ENCODE measurements at regions not wholly inside any gene's neighbourhood (a gene's known extent, or its start where the extent isn't known, plus 50 kb on each side); places are given as distances from the start of the nearest gene placed in this dataset.

DNA sequence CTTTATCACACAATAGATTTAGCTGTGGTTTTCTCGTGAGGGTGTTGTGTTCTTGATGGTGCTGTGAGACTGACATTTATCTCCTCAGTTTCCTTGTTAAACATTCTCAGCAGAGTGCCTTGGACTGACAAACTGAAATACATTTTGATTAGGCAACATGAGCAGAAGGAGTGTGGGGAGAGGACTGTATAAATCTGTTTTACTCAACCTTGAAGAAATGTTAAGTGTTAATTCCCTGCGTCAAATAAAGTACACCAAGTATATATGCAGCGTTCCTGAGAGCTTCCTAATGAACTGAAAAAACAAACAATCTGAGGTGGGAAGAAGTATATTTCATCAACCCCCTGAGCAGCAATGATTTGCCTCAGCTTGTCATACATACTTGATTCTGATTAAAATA, 540.3 kb upstream of the B3GALT2 start:
- DNase-seq (ENCODE audit: low read depth) = no peak

DNA sequence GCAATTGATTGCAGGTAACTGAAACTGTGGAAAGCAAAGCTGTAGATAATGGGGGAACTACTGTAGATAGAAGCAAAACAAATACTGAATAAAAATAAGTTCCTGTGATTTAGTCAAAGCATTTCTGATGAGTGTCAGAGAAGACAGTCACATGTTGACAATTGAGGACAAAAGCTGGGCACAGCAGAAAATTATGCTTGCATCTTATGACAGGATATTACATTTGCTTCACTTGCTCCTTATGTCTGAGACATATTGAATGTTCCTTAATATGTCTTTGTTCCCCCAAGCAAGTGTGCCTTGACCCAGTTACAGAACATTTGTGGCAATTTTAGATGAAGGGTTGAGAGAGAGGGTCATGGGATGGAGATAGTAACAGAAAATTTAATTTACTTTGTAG, 526.0 kb upstream of the B3GALT2 start:
- DNase-seq (ENCODE audit: low read depth) = no peak

DNA sequence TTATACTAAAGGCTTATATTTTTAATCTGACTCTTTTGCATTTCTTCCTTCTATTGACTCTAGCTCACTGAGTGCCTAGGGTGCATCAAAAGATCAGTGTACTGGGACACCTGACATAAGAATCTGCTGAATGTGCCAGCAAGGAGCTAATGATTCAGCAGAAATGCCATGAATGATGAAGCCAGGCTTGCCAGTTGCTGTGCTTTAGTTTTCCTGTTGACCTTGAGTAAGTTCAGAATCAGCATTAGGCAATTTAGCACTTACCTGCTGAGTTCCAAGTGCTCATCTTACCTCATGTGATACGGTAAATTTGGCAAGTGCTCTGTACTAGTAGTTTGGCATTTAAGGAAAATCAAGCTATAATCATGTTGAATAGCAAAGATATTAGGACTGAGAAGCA, 523.2 kb upstream of the B3GALT2 start:
- no peak for DNase-seq (ENCODE audit: low read depth)

DNA sequence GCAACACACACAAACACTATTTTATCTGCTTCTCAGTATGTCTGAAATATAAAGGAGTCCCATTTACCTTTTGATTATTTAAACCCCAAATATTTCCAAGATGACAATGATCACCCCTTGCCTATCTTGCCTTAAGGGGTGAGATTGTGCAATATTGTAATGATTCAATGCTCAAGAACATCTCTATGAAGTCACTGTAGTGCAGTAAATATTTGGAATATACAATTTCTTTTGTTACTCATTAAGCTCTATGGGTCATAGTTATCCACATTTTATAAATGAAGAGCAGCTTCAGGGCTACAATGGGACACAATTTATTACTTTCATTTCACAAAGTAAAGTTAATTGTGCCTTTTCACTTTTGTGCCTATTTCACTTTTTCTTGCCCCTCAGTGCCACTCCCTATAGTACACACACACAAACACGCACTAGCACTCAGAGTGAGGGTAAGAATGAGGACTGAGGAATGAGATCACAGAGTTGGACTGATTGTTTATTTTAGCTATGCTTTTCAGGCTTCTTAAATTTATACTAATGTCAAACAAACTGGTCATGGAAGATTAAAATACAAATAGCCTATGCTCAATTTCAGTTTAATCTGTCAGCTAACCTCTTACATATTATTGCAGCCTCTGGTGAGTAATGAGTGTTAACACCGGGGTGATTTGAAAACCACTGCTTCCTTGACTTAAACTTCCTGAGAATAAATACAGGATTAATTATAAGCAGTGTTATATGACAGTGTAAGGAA, 521.0 kb upstream of the B3GALT2 start:
- DNase-seq (ENCODE audit: low read depth) = no peak

DNA sequence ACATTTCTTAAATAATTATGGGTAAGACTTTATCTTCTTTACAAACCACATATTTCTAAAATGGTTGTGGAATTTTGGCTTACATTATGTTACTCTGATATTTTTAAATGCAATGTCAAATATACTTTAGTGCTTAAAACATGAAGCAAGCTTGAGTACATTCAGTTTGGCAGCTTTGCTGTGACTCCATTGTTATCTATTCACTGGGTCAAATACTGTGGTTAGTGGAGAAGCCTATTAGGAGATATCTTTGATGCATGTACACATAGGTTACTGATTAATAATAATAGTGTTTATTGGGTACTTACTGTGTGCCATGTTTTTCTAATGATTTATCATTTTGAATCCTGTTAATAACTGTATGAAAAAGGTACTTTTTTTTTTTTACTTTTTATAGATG, 520.4 kb upstream of the B3GALT2 start:
- DNase-seq (ENCODE audit: low read depth) = no peak

DNA sequence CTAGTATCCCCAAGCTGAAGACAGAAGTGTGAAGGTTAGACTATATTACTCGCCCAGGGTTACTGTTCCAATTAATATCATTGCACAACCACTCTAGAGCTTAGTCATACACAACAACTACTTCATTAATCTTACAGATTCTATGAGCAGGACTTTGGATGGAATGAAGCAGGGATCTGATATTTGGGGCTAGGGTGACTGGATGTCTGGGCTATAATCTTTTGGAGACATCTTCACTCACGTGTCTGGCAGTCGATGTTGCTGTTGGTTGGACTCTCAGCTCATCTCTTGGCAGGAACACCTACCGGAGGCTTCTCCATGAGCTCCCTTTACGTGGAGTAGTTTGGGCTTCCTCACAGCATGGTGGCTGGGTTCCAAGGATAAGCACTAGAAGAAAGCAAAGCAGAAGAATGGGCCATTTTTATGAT, 519.2 kb upstream of the B3GALT2 start:
- DNase-seq (ENCODE audit: low read depth) = no peak

DNA sequence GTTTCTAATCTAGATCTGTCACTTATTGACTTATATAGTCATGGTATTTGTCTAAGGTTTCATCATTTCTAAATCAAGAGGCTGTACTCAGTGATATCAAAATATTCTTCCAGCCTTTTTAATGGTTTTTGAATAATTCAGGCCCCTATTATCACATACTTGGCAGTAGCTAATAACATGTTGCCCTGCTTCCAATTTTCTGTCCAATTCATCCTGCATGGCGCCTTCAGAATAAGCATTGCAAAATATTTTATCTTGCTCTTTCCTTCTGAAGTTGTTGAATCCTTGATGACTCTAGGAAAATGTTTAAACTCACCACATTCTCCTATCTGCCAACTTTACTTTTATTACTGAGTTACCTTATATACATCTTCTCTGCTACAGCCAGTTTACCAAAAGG, 517.2 kb upstream of the B3GALT2 start:
- DNase-seq (ENCODE audit: low read depth) = no peak

DNA sequence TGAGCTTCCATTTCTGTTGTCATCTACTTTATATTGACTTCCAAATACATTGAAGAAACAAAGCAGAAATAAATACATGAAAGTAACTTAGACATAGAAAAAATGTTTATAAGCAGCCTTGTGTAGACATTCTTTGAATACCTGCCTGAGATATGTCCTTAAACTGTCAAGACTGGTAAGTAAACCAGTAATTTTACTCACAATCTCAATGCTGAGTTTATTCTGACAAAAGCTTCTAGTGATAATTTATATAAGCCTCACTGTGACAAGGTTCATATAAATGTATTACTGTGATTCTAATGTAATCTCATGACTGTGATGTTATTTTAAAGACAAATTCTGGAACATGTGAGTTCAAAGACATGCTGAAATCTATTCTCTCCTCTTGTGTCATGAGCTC, 516.7 kb upstream of the B3GALT2 start:
- no peak for DNase-seq (ENCODE audit: low read depth)

DNA sequence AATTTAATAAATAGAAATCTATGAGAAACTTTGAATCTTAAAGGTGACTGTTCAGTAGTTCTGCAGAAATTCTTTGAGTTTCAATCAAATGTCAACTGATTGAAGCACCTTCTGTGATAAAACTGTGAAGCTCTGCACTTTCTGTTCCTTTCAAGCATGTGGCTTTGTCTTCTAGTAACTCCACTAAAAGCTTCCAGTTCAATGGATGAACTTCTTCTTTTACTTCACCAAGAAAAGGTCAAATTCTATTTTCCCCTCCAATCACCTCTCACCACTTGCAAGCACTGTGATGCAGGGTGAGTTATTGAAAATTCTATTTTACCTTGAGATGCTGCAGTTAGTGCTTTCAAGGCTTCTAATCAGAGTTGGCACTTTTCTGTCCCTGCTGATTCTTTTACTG, 515.3 kb upstream of the B3GALT2 start:
- DNase-seq (ENCODE audit: low read depth) = no peak

DNA sequence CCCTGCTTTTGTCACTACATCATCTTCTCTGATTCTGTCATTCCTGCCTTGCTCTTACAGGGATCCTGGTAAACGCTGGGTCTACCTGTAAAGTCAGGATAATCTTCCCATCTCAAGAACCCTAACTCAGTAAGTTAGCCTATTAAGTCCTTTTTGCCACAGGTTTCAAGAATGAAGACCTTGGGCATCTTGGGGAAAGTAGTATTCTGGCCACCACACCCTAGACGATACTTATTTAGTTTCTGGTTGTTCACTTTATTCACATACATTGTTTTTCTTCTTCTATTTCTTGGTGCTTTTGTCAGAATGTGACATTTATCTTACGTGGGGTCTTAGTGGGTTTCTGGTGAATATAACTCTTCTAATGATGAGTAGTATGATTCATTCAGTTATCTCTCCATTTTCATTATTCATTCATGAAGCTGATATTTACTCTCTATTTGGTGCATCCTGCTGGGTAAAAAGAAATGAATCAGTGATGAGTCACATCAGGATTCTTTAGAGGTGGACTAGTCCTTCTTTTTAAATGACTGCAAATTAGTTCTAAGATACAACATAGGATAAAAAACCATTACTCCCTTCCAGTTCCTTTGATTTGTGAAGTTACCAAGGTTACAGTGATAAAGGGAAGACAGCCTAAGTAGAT, 514.4 kb upstream of the B3GALT2 start:
- DNase-seq (ENCODE audit: low read depth) = no peak

DNA sequence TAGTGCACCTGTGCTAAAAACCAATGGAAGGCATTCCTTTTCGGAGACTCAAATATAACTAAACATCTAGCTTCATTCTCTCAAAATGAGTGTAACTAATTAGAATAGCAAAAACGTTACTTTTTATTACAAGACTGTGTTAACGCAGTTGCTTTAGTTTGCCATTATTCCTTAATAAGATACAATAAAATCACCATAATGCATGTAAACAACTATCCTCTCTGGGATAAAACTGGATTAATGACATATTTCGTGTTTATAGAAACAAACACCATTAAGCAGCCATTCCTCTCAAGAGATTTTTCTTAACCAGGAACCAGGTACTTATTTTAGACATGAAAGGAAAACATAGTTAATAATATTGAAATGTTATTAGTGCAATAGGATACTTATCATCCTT, 512.8 kb upstream of the B3GALT2 start:
- no peak for DNase-seq (ENCODE audit: low read depth)

DNA sequence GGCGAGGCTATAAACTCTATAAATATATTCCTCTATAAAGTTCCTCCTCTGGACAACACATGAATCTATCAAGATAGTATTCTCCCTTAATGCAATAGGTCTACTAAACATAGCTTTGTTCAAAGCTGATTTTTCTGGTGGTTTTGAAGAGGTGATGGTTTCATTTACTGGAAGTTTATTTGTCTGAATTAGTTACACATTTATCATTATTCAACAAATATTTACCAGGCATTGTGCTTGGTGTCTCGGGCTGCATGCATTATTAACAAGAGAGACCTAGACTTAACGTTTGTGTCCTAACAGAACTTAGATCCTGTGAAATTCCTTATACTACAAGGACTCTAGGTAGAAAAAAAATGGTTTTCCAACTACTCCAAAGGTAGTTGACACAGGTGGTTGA, 511.4 kb upstream of the B3GALT2 start:
- no peak for DNase-seq (ENCODE audit: low read depth)

DNA sequence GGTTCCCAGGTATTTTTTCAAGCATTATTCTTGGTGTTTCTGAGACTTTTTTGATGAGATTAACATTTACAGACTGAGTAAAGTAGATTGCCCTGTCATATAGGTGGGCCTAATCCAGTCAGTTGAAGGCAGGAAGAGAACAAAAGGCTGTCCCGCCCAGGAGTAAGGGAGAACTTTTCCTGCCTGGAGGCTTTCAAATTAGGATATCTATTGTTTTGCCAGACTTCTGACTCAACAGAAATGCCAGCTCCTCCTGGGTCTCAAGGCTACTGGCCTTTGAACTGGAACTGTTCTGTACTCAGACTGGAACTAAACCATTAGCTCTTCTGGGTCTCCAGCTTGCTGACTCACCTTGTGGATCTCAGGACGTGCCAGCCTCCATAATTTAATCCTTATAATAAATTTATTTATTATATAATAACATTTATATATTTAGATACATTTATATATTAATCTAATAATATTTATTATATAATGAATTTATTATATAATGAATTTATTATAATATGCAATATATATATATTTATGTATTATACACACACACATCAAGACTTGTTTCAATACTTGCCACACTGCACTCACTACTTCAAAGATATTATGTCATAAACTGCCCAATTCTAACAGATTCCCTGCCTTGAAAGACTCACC, 510.8 kb upstream of the B3GALT2 start:
- no peak for DNase-seq (ENCODE audit: low read depth)

DNA sequence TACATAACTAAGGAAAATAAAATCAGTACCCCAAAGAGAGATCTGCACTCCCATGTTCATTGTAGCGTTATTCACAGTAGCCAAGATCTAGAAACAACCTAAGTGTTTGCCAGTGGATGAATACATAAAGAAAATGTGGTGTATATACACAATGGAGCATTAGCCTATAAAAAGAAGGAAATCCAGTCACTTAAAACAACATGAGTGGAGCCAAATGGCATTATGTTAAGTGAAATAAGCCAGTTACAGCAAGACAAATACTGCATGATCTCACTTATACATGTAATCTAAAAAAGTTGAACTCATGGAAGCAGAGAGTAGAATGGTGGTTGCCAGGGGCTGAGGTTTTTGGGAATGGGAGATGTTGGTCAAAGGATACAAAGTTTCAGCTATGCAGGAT, 508.3 kb upstream of the B3GALT2 start:
- no peak for DNase-seq (ENCODE audit: low read depth)

DNA sequence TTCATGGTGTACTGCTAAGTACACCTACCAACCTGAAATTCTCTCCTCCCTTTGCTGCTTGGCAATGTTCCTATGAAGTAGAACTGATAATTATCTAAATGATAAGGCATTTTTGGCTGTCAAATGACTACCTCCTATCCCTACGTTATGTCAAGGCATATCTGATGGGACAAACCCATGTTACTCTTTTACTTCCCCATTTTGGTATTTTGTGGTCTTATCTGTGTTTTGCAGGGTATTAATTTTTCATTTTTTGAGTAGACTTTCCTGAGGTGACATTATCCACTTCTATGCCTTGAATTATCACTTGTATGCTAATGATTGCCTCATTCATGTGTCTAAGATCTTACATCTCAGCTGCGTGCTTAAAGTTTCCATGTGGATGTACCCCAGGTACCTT, 499.6 kb upstream of the B3GALT2 start:
- no peak for DNase-seq (ENCODE audit: low read depth)

DNA sequence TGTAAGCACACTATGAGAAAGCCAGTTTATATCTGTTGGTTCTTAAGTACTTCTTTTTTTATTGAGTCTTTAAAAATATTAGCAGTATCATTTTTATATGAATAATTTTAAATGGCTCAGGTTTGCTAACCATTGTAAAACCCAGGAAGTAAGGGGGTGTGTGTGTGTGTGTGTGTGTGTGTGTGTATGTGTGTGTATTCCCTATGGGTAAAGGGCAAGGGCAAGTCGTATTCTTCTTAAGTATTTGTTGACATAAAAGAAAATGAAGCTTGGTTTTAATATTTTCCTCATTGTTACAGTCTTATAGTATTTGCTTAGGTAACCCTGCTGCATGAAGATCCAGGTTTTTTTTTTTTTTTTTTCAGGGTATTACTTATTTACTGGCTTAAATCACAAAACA, 495.0 kb upstream of the B3GALT2 start:
- no peak for DNase-seq (ENCODE audit: low read depth)

DNA sequence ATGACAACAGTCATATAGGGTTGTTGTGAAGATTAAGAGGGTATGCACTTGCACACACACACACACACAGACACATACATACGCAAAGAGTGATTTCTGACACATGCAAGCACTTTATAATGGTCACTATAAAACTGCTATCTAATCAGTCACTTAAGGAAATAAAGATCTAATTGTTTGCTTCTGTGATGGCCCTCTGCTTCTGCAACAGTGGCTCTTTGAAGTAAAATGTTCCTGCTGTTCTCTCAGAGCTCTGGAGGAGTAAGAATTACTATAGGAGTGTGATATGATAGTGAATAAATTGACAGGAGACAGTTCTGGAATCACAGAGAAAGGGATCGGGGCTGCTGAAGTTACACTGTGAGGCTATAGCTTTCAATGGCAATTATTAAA, 494.5 kb upstream of the B3GALT2 start:
- no peak for DNase-seq (ENCODE audit: low read depth)

DNA sequence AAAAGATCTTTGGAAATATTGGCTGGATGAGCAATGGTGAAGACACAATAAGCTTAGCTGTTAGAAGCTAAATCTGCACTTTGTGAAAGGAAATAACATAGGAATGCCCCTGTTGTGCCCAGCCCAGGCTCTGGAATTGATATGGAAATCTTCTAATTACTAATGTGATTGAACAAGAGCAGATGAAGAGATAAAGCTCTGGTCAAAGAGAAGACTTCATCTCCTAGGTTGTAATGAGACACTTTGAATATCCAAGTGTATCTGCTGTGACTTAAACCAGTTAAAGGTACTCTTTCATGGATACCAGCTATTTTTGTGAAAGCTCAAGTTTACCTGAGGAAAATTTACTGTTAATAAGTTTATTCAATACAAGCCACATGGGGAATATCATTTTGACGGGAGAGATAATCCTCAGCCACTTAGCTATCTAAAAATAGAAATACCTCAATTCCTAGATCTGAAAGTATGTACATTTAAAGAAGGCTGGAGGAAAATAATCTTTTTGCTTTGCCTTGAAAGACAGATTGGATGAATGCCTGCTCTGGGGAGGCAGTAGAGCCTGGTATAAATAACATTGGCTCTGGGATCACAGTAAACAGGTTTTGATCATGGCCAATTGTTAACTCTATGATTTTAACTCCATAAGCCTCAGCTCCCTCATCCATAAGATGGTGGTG, 494.0 kb upstream of the B3GALT2 start:
- no peak for DNase-seq (ENCODE audit: low read depth)

DNA sequence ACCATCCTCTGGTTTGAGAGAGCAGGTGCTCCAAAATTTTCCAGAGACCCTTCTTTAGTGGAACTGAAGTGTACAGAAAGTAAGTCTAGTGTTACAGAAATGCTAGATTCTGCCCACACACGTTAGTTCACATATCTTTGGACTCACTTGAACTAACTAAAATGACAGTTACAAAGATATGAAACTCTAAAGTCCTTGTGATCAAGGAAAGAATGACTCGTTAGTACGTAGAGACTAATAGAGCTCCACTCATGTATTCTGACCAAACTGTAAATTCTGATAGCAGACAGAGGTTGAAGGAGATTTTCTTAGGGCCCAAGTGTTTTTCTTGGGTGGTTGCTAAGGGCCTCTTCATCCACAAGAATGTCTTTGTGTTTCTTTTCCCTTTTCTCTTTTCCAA, 491.5 kb upstream of the B3GALT2 start:
- DNase-seq (ENCODE audit: low read depth) = no peak

DNA sequence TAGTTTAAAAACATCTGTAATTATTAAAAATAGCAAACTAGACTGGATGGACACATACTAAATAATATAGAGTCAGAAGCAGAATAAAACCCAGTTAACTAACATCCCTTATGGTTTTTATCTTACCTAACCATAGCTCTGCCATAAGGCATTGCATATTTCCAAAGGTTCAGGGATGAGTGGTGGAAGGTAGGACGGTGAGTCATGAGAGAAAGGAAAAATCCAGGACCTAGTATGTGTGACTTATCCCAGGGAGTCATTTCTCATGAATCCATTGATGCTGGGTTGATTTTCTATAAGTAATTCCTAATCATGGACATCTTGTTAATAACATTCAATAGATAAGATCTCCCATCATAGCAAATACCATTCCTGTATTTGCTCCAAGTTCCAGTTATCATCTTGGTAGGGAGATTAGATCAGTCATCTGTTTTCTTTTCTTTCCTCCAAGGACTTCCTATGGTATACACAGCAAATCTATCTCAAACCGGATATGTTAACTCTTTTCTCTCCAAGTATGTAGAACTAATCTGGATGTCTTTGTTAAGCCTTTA, 490.7 kb upstream of the B3GALT2 start:
- no peak for DNase-seq (ENCODE audit: low read depth)

DNA sequence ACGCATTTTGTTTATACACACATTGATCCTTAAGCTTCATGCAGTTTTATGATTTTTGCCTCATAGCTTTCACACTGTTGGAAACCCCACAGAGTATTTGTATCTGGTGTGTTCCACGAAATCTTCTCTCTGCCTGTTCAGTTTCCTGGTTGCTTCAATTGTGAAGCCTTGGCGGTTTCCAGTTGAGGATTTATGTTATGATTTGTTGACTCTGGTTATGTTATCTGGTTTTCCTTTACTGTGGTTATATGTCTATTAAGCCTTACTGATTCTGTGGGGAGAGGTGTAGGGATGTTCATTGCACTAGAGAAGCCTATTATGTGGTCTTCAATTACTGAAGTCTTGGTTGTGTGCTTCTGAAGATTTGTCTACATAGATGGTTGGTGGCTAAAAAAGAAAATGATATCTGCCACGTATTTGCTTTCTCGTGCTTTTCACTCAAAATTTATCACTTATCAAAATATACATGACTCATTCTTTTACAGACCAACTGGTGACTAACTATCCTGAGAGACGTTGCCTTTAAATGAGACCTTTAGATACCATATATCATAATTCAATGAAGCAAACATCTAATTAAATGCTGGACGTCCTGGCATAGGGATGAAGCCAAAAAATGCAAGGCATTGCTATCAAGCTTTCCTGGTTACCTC, 488.0 kb upstream of the B3GALT2 start:
- no peak for DNase-seq (ENCODE audit: low read depth)

DNA sequence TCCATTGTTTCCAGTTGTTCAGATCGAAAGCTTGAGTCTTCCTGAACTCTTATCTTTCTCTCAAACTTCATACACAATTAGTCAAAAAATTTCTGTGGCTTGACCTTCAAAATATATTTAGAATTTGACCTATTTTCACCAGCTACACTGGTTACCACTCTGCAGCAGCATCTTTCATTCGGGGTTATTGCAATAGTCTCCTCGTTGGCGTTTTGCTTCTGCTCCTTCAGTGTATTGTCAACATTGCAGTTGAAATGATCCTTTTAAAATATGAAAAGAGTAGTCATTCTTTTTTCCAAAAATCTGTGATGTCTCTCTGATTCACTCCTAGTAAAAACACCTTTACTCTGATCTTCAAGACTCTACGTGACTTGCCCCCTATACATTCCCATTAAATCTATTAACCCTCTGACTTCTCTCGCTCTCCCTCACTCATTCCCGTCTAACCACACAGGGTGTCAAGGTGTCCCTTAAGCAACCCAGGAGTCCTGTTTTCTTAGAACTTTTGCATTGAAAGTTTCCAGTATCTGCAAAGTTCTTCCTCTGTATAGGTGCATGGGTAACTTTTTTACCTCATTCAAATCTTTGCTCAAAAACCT, 480.2 kb upstream of the B3GALT2 start:
- DNase-seq (ENCODE audit: low read depth) = no peak
